LNCaP clone FGC (cell line): ENCODE measurements at regions not wholly inside any gene's neighbourhood (a gene's known extent, or its start where the extent isn't known, plus 50 kb on each side); places are given as distances from the start of the nearest gene placed in this dataset.

Experiments used
- DNase-seq: peaks from one replicate; pipeline ENCODE4 v3.0.0-alpha.2; 2011; ENCODE audit warnings: low read depth
- H3K4me3 ChIP-seq: 2 replicates; pipeline ENCODE4 v1.5.1; 2011; ENCODE audit warnings: mild to moderate bottlenecking, low read depth, low read length, control low read depth
- TF ChIP-seq, protein P1 (sequence below): IDR thresholded peaks from 2 replicates; pipeline ENCODE4 v1.5.1; 2012; ENCODE audit warnings: mild to moderate bottlenecking; ENCODE audit not compliant: control insufficient read depth, insufficient read depth; ENCODE audit errors: extremely low read depth

DNA sequence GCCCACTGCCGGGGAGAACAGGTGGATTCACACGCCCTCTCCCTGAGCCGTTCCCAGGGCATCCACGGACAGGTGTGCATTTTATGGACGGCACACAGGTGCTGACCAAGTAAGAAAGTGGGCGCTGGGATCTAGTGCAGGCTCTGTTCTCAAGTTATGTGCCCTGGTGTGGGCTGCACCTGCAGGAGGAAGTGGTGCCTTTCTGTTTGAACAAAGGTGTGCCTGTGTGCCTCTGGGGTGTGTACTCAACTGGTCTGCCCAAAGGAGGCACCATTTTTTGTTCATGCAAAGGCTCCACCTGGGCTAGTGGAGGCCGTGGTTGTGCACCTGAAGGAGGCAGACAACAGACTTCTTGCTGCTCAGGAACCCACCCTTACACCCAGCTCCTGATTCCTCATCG, 88.2 kb upstream of the HK2 start:
- TF ChIP-seq, protein P1, sequence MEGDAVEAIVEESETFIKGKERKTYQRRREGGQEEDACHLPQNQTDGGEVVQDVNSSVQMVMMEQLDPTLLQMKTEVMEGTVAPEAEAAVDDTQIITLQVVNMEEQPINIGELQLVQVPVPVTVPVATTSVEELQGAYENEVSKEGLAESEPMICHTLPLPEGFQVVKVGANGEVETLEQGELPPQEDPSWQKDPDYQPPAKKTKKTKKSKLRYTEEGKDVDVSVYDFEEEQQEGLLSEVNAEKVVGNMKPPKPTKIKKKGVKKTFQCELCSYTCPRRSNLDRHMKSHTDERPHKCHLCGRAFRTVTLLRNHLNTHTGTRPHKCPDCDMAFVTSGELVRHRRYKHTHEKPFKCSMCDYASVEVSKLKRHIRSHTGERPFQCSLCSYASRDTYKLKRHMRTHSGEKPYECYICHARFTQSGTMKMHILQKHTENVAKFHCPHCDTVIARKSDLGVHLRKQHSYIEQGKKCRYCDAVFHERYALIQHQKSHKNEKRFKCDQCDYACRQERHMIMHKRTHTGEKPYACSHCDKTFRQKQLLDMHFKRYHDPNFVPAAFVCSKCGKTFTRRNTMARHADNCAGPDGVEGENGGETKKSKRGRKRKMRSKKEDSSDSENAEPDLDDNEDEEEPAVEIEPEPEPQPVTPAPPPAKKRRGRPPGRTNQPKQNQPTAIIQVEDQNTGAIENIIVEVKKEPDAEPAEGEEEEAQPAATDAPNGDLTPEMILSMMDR = no peak

GRCh38 chr2:74746480-74746879, 87.4 kb upstream of the HK2 start:
- TF ChIP-seq, protein P1 = no peak
- no peak for DNase-seq
- no peak overlapping the region for H3K4me3 ChIP-seq

More for the DNA sequence above, 88.2 kb upstream of the HK2 start:
- H3K4me3 ChIP-seq = no peak overlapping the region
- DNase-seq = no peak

GRCh38 chr2:74747411-74748080, 86.4 kb upstream of the HK2 start:
- no peak overlapping the region for H3K4me3 ChIP-seq
- TF ChIP-seq, protein P1 = no peak
- no peak for DNase-seq

DNA sequence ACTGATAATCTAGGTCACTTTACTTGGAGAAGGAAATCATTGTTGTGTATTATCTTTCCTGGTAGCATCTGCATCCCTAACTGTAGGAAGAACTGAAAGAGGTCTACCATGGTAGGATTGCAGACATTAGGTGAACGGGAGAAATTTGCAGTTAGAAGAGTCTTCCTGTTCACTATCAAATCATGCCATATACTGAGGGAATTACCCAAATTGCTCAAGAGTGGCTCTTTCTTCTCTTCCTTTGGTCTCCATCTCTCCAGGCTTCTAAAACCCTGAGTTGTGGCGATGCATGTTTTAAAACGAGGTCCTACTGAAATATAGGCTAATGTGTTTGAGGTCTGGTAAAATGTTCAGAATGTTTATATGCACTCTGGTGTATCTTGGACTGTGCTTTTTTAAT, 85.3 kb upstream of the HK2 start:
- TF ChIP-seq, protein P1 = no peak
- DNase-seq = no peak

GRCh38 chr2:74749432-74749831, 84.5 kb upstream of the HK2 start:
- no peak overlapping the region for H3K4me3 ChIP-seq
- no peak for DNase-seq
- TF ChIP-seq, protein P1 = no peak

More for the DNA sequence above, 85.3 kb upstream of the HK2 start:
- H3K4me3 ChIP-seq = no peak overlapping the region

DNA sequence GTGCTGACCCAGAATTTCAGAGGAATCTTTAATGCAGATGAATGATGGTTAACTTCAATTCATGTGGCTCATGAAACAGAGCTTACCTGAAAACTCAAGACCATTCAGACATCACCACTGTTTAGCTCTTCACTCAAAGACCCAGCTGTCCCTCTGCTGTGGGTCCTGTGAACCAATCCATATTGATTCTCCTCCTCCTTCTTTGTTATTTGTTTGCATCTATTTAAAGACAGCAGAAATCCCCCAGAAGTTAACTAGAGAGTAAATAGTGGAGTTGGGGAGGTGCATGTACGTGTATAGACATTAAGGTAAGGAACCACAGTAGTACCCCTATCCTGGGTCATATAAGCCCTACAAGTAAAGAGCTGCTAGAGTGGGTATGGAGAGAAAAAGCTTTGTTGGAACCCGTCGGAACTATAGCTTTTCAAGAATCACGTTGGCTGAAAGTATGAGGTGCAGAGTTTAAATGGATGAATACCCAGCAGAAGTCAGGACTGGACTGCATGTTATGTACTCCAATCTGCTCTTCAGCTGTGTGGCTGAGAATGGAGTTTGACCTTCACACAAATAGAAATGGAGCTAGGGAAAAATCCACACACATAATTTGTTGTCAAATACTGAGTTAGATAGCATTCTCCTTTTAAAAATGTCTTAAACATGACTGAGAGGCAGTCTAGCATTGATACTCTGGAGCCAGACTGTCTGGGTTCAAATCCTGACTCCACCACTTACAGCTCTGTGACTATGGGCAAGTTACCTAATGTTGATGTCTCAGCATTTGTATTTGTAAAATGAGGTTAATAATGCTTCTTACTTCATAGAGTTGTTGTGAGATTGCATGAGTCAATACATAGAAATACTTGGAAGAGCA, 81.7 kb upstream of the HK2 start:
- TF ChIP-seq, protein P1 = no peak
- no peak for DNase-seq
- no peak overlapping the region for H3K4me3 ChIP-seq
